MCF 10A (cell line): ENCODE measurements at regions not wholly inside any gene's neighbourhood (a gene's known extent, or its start where the extent isn't known, plus 50 kb on each side); places are given as distances from the start of the nearest gene placed in this dataset.

Source experiments
- BruUV-seq: library from RNA; stranded (reverse); fragments of 400-500 nt; replicated peaks from 2 replicates; lab custom pipeline; 2021; lab: Mats Ljungman, UMichigan
- CTCF ChIA-PET: fragments of 300-600 bp; sonication (Branson Sonifier 250); formaldehyde crosslinking; extraction: SDS; loops from one replicate; lab custom pipeline; 2021; ENCODE audit warnings: antibody characterized with exemption, inconsistent platforms; lab: Yijun Ruan, JAX
- POLR2A ChIA-PET: fragments of 300-600, 350-650 bp; sonication (Branson Sonifier 250); formaldehyde crosslinking; extraction: SDS; loops from one replicate; lab custom pipeline; 2020; ENCODE audit warnings: antibody characterized with exemption, inconsistent platforms; lab: Yijun Ruan, JAX
- DNase-seq: peaks from one replicate; pipeline ENCODE4 v3.0.0-alpha.2; 2018; ENCODE audit not compliant: unreplicated experiment
- H3K27ac Mint-ChIP-seq: one replicate; pipeline ENCODE4 v1.8.0; 2022; ENCODE audit warnings: mild to moderate bottlenecking, low read depth, mixed read lengths; ENCODE audit not compliant: unreplicated experiment
- H3K27me3 Mint-ChIP-seq: one replicate; pipeline ENCODE4 v1.8.0; 2022; ENCODE audit warnings: mixed read lengths; ENCODE audit not compliant: insufficient read depth, unreplicated experiment
- H3K36me3 Mint-ChIP-seq: one replicate; pipeline ENCODE4 v1.8.0; 2022; ENCODE audit warnings: mild to moderate bottlenecking, moderate library complexity, mixed read lengths; ENCODE audit not compliant: insufficient read depth, unreplicated experiment
- H3K4me1 Mint-ChIP-seq: one replicate; pipeline ENCODE4 v1.8.0; 2022; ENCODE audit warnings: mixed read lengths; ENCODE audit not compliant: insufficient read depth, unreplicated experiment
- H3K4me3 Mint-ChIP-seq: one replicate; pipeline ENCODE4 v1.8.0; 2022; ENCODE audit warnings: mild to moderate bottlenecking, moderate library complexity, mixed read lengths; ENCODE audit not compliant: unreplicated experiment
- H3K9me3 Mint-ChIP-seq: one replicate; pipeline ENCODE4 v1.8.0; 2022; ENCODE audit warnings: mixed read lengths; ENCODE audit not compliant: unreplicated experiment
- intact Hi-C: fragments of 100-400 bp; cut with micrococcal nuclease; formaldehyde crosslinking; loops from 2 replicates; pipeline ENCODE4 v1.14.1; 2022
- TF ChIP-seq, protein P1 (sequence below): fragments of 200-600 bp; IDR thresholded peaks from one replicate; pipeline ENCODE4 v1.8.0; 2022; ENCODE audit warnings: antibody characterized with exemption, mild to moderate bottlenecking; ENCODE audit not compliant: unreplicated experiment

DNA sequence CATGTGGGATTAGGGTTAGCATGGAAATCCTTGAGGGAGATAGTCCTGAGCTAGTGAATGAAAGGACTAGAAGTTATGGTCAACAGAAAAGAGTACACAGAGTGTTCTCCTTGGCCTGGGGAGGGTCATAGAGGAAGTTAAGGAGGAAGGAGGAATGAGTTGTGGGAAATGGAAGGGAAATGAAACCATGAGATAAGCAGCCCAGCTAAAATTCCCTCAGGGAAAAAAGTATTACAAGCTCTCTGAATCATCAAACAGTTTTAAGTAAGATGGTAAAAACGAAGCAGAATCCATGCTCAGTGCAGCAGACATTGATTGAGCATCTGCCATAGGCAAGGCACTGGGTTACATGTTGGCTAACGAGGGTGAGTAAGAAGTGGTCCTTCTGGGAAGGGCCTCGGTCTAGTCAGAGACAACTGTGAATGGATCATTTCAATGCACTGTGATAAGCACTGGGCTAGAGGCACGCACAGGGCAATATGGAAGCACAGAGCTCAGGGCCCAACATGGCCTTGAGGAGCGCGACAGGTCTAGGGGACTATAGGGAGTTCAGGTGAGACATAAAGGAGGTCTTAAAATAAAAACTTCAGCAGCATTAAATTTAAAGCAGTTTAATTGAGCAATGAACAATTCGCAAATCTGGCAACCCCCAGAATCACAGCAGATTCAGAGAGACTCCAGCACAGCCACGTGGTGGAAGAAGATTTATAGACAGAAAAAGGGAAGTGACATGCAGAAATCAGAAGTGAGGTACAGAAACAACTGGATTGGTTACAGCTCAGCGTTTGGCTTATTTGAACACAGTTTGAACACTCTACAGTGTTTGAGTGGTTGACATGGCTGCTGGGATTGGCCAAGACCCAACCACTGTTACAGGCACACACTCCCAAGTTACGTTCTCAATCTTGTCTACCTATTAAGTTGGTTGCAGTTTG is 219.5 kb downstream of the HLX start:
- Mint-ChIP-seq H3K4me1 (peaks cover 15% of the 10 kb centered on the region), H3K36me3 (no peaks in the 10 kb centered on the region), H3K9me3 (peaks cover 10% of the 10 kb centered on the region), H3K27ac (peak overlapping the region; percentile 30), H3K4me3 (no peak overlapping the region), H3K27me3 (no peaks in the 10 kb centered on the region)
- BruUV-seq = no TSS peak
- CTCF ChIA-PET = interaction anchor here (0.5 to 2.4 kb wide), 14 partner anchors 11 to 974 kb away, joined by 3 to 9 read pairs (median 4); no protein-coding TSS in a partner anchor
- intact Hi-C loops = no loop called here
- TF ChIP-seq, protein P1, sequence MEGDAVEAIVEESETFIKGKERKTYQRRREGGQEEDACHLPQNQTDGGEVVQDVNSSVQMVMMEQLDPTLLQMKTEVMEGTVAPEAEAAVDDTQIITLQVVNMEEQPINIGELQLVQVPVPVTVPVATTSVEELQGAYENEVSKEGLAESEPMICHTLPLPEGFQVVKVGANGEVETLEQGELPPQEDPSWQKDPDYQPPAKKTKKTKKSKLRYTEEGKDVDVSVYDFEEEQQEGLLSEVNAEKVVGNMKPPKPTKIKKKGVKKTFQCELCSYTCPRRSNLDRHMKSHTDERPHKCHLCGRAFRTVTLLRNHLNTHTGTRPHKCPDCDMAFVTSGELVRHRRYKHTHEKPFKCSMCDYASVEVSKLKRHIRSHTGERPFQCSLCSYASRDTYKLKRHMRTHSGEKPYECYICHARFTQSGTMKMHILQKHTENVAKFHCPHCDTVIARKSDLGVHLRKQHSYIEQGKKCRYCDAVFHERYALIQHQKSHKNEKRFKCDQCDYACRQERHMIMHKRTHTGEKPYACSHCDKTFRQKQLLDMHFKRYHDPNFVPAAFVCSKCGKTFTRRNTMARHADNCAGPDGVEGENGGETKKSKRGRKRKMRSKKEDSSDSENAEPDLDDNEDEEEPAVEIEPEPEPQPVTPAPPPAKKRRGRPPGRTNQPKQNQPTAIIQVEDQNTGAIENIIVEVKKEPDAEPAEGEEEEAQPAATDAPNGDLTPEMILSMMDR = no peak
- peak; percentile 53 for DNase-seq
- POLR2A ChIA-PET = interaction anchor here (0.6 to 2.2 kb wide), 6 partner anchors 11 to 39 kb away, joined by 3 to 13 read pairs (median 4); no protein-coding TSS in a partner anchor

DNA sequence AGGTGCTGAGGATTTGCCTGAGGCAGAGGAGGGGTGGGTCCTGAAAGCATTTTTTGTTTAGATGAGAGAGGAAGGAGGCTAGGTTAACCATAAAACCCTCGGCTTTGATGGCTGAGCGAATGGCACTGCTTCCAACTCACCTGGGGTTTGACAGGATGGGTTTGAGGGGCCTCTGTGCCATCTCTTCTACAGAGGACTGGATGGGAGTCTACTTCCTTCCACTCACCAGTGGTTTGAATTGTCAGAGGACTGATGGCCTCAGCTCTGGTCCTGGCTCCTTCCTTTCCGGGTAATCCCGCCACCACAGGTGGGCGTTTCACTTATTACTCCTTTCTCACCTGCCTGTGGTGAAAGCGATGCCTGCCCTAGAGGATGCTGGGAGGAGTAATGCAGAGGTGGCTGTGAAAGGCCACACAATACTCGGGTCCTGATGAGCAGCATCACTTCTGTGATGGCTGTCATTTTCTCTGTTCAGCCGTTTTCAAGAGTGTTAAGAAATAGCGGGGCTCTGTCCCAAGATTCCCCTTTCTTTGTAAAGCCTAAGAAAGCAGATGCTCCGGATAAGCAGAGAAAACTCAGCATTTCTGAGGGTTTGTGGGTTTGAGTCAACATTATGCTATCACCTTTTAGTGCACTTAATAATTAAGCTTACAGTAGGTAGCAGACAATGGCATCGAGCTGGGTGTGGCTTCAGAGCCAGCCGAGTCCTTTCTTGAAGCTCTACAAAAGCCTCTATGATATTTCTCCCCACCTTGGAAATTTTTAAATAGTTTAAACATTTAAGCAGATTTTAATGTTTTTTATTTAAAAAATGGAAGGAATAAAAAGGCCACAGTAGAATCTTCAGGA is 220.7 kb downstream of the HLX start:
- no peak overlapping the region for H3K4me3 Mint-ChIP-seq
- no peak for DNase-seq
- H3K9me3 Mint-ChIP-seq = peaks cover 10% of the 10 kb centered on the region
- H3K27me3 Mint-ChIP-seq = no peaks in the 10 kb centered on the region
- peaks cover 15% of the 10 kb centered on the region for H3K4me1 Mint-ChIP-seq
- intact Hi-C loops = no loop called here
- BruUV-seq = no TSS peak
- TF ChIP-seq, protein P1 = no peak
- no peak overlapping the region for H3K27ac Mint-ChIP-seq
- ChIA-PET POLR2A (interaction anchor here (0.6 to 2.2 kb wide), 2 partner anchors 12 to 18 kb away, joined by 3 to 13 read pairs; no protein-coding TSS in a partner anchor), CTCF (interaction anchor here (0.7 kb wide), 1 partner anchor 940 kb away, joined by 3 read pairs; no protein-coding TSS in a partner anchor)
- H3K36me3 Mint-ChIP-seq = no peaks in the 10 kb centered on the region

DNA sequence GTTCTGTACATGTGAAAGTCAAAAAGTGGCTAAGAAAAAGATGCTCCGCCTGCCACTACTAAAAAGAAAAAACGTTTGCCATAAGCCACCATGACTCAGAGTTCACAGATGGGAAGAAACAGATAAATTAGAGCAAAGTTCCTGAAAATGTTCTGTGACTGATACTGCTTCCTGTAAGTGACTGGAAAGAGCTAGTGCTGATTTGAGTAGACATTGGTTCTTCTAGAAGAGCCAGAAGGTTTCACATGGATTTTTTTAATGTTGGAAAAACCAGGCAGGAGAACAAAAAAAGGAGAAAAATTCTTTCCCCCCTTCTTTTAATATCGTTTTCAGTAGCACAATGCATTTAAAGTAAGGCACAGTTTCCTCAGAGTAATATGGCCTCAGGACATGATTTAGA is 221.4 kb downstream of the HLX start:
- Mint-ChIP-seq H3K4me3 (no peak overlapping the region), H3K9me3 (peaks cover 10% of the 10 kb centered on the region)
- POLR2A ChIA-PET = no interaction called here

More for the DNA sequence above, 221.4 kb downstream of the HLX start:
- intact Hi-C loops = no loop called here
- TF ChIP-seq, protein P1 = no peak
- no peaks in the 10 kb centered on the region for H3K36me3 Mint-ChIP-seq
- H3K4me1 Mint-ChIP-seq = peaks cover 15% of the 10 kb centered on the region
- BruUV-seq = no TSS peak
- no peaks in the 10 kb centered on the region for H3K27me3 Mint-ChIP-seq
- H3K27ac Mint-ChIP-seq = no peak overlapping the region
- CTCF ChIA-PET = no interaction called here
- DNase-seq = peak; percentile 70
